ENCODE measurements at regions not wholly inside any gene's neighbourhood (a gene's known extent, or its start where the extent isn't known, plus 50 kb on each side); places are given as distances from the start of the nearest gene placed in this dataset.

DNA sequence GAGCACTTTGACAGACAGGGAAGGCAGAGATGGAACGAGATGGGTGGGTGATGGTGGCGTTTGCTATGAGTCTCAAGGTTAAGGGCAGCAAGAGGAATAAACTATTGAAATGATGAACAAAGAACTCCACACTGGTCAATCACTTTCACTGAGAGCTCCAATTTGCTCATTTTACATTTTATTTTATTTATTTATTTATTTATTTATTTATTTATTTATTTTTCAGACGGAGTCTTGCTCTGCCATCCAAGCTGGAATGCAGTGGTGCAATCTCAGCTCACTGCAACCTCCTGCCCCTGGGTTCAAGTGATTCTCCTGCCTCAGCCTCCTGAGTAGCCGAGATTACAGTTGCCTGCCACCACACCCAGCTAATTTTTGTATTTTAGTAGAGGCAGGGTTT, 669.1 kb downstream of the HS3ST4 start:
- no peaks in the 10 kb centered on the region for H3K36me3 ChIP-seq (ENCODE audit: insufficient read depth, low read length)
- TF ChIP-seq, protein P1, sequence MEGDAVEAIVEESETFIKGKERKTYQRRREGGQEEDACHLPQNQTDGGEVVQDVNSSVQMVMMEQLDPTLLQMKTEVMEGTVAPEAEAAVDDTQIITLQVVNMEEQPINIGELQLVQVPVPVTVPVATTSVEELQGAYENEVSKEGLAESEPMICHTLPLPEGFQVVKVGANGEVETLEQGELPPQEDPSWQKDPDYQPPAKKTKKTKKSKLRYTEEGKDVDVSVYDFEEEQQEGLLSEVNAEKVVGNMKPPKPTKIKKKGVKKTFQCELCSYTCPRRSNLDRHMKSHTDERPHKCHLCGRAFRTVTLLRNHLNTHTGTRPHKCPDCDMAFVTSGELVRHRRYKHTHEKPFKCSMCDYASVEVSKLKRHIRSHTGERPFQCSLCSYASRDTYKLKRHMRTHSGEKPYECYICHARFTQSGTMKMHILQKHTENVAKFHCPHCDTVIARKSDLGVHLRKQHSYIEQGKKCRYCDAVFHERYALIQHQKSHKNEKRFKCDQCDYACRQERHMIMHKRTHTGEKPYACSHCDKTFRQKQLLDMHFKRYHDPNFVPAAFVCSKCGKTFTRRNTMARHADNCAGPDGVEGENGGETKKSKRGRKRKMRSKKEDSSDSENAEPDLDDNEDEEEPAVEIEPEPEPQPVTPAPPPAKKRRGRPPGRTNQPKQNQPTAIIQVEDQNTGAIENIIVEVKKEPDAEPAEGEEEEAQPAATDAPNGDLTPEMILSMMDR (IDR thresholded peaks at IDR 0.05; ENCODE audit: low read length): no peak
- no peak for TF ChIP-seq EZH2 (IDR thresholded peaks at IDR 0.05; ENCODE audit: borderline replicate concordance, low read length)

DNA sequence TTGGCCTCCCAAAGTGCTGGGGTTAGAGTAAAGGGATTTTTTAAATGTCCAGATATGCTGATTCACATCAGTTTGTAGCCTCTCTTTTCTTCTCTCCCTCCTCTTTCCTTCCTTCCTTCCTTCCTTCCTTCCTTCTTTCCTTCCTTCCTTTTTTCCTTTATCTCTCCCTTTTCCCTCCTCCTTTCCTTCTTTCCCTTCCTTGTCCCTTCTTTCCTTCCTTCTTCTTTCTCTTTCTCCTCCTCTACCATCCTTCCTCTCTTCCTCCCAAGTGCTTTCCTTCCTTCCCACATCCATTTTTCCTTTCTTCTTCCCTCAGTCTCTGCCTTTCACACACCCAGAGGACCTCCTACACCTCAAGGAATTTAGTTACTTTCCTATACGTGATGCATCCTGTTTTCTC, 671.8 kb downstream of the HS3ST4 start:
- TF ChIP-seq EZH2 (IDR thresholded peaks at IDR 0.05; ENCODE audit: borderline replicate concordance, low read length): no peak
- TF ChIP-seq, protein P1 (IDR thresholded peaks at IDR 0.05; ENCODE audit: low read length): no peak
- H3K27ac ChIP-seq (ENCODE audit: low read depth, low read length, poor library complexity, severe bottlenecking): no peak overlapping the region

More for the DNA sequence above, 669.1 kb downstream of the HS3ST4 start:
- Histone ChIP-seq H3K9me3 (ENCODE audit: low read length) (no peaks in the 10 kb centered on the region), H3F3A (ENCODE audit: insufficient read depth, low read length) (no peaks in the 10 kb centered on the region), H2AFZ (ENCODE audit: low read length) (no peak overlapping the region), H3K9me2 (ENCODE audit: low read depth, low read length) (no peaks in the 10 kb centered on the region), H3K4me2 (ENCODE audit: low read length) (no peak overlapping the region), H3K4me1 (ENCODE audit: insufficient read depth, low read length, severe bottlenecking) (no peaks in the 10 kb centered on the region), H3K27ac (ENCODE audit: low read depth, low read length, poor library complexity, severe bottlenecking) (no peak overlapping the region), H3K4me3 (ENCODE audit: low read depth, low read length, poor library complexity, severe bottlenecking) (no peak overlapping the region), H4K20me1 (ENCODE audit: insufficient read depth, low read length) (no peaks in the 10 kb centered on the region), H3K9ac (ENCODE audit: low read length) (no peak overlapping the region), H3K27me3 (ENCODE audit: insufficient read depth, low read length) (no peaks in the 10 kb centered on the region), H3K79me2 (ENCODE audit: insufficient read depth, low read length) (no peaks in the 10 kb centered on the region)

DNA sequence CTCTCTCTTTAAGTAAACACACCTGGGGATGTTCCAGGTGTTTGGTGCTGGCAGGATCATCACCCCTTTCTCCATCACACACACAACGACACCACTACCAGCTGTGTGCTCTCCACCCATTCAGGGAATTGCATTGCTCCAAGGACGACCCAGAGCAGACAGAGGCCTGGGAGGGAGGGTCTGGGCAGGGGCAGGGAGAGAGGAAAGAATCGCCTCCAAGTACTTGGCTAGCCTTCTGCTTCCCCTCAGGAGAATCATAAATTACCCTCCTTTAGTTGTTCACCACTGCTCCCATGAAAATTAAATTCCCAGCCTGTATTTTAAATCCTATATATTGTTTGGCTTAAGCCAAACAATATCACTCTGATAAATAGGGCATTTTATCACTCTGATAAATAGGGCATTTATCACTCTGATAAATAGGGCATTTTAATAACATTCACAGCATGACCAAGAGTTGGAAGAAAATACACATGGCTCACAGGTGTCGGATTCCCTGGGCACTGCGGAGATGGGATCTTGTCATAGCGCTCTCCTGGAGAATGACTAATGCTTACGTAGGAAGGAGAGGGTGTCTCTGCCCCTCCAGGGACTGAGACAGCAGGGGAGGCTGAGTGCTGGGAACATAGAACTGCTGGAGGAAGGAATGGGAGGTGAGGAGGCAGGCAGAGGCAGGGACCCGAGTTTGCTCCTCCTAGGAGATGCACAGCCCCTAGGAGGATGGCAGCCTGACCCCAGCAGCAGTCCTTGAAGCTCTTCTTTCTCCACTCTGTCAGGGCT, 673.6 kb downstream of the HS3ST4 start:
- Histone ChIP-seq H3K9me2 (ENCODE audit: low read depth, low read length) (no peaks in the 10 kb centered on the region), H3K79me2 (ENCODE audit: insufficient read depth, low read length) (no peaks in the 10 kb centered on the region), H4K20me1 (ENCODE audit: insufficient read depth, low read length) (no peaks in the 10 kb centered on the region), H3K4me1 (ENCODE audit: insufficient read depth, low read length, severe bottlenecking) (no peaks in the 10 kb centered on the region), H3K4me2 (ENCODE audit: low read length) (no peak overlapping the region), H3K27ac (ENCODE audit: low read depth, low read length, poor library complexity, severe bottlenecking) (no peak overlapping the region), H3F3A (ENCODE audit: insufficient read depth, low read length) (no peaks in the 10 kb centered on the region), H3K36me3 (ENCODE audit: insufficient read depth, low read length) (no peaks in the 10 kb centered on the region), H3K9ac (ENCODE audit: low read length) (no peak overlapping the region), H3K27me3 (ENCODE audit: insufficient read depth, low read length) (no peaks in the 10 kb centered on the region), H2AFZ (ENCODE audit: low read length) (no peak overlapping the region), H3K4me3 (ENCODE audit: low read depth, low read length, poor library complexity, severe bottlenecking) (no peak overlapping the region), H3K9me3 (ENCODE audit: low read length) (no peaks in the 10 kb centered on the region)
- TF ChIP-seq, protein P1 (IDR thresholded peaks at IDR 0.05; ENCODE audit: low read length): no peak
- no peak for TF ChIP-seq EZH2 (IDR thresholded peaks at IDR 0.05; ENCODE audit: borderline replicate concordance, low read length)

More for the DNA sequence above, 671.8 kb downstream of the HS3ST4 start:
- Histone ChIP-seq H3K4me2 (ENCODE audit: low read length) (no peak overlapping the region), H3F3A (ENCODE audit: insufficient read depth, low read length) (no peaks in the 10 kb centered on the region), H3K9ac (ENCODE audit: low read length) (no peak overlapping the region), H3K27me3 (ENCODE audit: insufficient read depth, low read length) (no peaks in the 10 kb centered on the region), H3K9me3 (ENCODE audit: low read length) (no peaks in the 10 kb centered on the region), H2AFZ (ENCODE audit: low read length) (no peak overlapping the region), H3K4me1 (ENCODE audit: insufficient read depth, low read length, severe bottlenecking) (no peaks in the 10 kb centered on the region), H3K9me2 (ENCODE audit: low read depth, low read length) (no peaks in the 10 kb centered on the region), H3K36me3 (ENCODE audit: insufficient read depth, low read length) (no peaks in the 10 kb centered on the region), H3K4me3 (ENCODE audit: low read depth, low read length, poor library complexity, severe bottlenecking) (no peak overlapping the region), H4K20me1 (ENCODE audit: insufficient read depth, low read length) (no peaks in the 10 kb centered on the region), H3K79me2 (ENCODE audit: insufficient read depth, low read length) (no peaks in the 10 kb centered on the region)
